ENCODE measurements at regions not wholly inside any gene's neighbourhood (a gene's known extent, or its start where the extent isn't known, plus 50 kb on each side); places are given as distances from the start of the nearest gene placed in this dataset.
A peak's percentile ranks its signal among the peaks of the same experiment; 100 is the strongest.

DNA sequence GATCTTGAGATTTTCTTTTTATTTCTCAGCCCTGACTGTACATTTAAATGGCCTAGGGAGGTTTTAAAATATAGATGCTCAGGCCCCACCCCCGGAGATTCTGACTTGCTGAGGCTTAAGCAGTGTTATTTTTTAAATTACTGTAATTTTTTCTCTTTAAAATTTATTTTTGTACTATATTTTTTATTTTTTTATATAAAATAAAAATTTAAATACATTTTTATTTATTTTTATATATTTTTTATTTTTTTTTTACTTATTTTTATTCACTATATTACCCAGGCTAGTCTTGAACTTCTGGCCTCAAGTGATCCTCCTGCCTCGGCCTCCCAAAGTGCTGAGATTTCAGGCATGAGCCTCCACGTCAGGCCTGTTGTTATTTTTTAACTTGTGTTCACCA is 83.3 kb downstream of the KATNIP start:
- TF ChIP-seq, protein P1, sequence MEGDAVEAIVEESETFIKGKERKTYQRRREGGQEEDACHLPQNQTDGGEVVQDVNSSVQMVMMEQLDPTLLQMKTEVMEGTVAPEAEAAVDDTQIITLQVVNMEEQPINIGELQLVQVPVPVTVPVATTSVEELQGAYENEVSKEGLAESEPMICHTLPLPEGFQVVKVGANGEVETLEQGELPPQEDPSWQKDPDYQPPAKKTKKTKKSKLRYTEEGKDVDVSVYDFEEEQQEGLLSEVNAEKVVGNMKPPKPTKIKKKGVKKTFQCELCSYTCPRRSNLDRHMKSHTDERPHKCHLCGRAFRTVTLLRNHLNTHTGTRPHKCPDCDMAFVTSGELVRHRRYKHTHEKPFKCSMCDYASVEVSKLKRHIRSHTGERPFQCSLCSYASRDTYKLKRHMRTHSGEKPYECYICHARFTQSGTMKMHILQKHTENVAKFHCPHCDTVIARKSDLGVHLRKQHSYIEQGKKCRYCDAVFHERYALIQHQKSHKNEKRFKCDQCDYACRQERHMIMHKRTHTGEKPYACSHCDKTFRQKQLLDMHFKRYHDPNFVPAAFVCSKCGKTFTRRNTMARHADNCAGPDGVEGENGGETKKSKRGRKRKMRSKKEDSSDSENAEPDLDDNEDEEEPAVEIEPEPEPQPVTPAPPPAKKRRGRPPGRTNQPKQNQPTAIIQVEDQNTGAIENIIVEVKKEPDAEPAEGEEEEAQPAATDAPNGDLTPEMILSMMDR (IDR thresholded peaks at IDR 0.05; ENCODE audit: unreplicated experiment), result no peak
- H3K36me3 Mint-ChIP-seq (ENCODE audit: insufficient read depth), result peaks cover 9% of the 10 kb centered on the region
- no peak overlapping the region for H3K27ac Mint-ChIP-seq
- H3K4me1 Mint-ChIP-seq (ENCODE audit: low read depth), result peaks cover 10% of the 10 kb centered on the region
- no peak overlapping the region for H3K4me3 Mint-ChIP-seq (ENCODE audit: low read depth)
- H3K9me3 Mint-ChIP-seq (ENCODE audit: low read depth), result no peaks in the 10 kb centered on the region
- H3K27me3 Mint-ChIP-seq, result no peaks in the 10 kb centered on the region
- no peak for DNase-seq (ENCODE audit: low spot score, unreplicated experiment)

DNA sequence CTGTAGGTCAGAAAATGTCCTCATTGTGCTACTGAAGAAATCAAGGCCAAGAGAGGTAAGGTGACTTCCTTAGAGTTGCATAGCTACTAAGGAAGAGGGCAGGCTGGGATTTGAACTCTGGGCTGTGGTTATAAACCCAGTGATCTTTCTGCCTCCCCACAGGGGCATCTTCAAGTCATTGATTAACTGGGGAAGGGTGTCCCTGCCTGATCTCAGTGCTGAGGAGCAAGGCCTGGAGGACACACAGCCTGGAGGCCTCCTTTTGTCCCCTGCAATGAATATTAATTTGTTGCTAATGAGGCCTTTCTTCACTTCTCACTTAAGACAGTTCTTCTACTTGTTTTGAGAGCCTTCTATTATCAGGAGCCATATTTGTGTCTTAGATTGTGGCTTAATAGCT is 83.8 kb downstream of the KATNIP start:
- Mint-ChIP-seq H3K4me3 (ENCODE audit: low read depth) (no peak overlapping the region), H3K9me3 (ENCODE audit: low read depth) (no peaks in the 10 kb centered on the region), H3K36me3 (ENCODE audit: insufficient read depth) (peaks cover 9% of the 10 kb centered on the region), H3K27me3 (no peaks in the 10 kb centered on the region), H3K27ac (no peak overlapping the region), H3K4me1 (ENCODE audit: low read depth) (peaks cover 5% of the 10 kb centered on the region)
- DNase-seq (ENCODE audit: low spot score, unreplicated experiment), result no peak
- TF ChIP-seq, protein P1 (IDR thresholded peaks at IDR 0.05; ENCODE audit: unreplicated experiment), result no peak

DNA sequence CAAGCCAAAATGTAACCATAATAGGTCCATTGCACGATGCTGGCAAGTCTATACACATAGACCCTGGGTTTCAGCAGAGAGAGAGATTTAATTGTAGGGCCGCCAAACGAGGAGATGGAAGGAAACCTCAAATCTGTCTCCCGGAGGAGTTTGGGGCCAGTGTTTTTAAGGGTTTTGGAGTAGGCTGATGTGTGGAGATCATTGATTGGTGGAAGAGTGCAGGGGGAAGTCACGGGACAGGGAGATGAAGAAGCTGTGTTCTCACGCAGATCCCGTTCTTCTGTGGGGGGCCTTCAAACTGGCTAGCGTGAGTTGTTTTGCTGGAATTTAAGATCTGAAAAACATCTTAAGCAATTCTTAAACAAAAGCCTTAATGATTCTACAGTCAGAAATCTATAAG is 84.8 kb downstream of the KATNIP start:
- TF ChIP-seq, protein P1 (IDR thresholded peaks at IDR 0.05; ENCODE audit: unreplicated experiment), result no peak
- H3K4me1 Mint-ChIP-seq (ENCODE audit: low read depth), result peaks cover 3% of the 10 kb centered on the region
- DNase-seq (ENCODE audit: low spot score, unreplicated experiment), result no peak
- H3K9me3 Mint-ChIP-seq (ENCODE audit: low read depth), result no peaks in the 10 kb centered on the region
- no peaks in the 10 kb centered on the region for H3K27me3 Mint-ChIP-seq
- no peak overlapping the region for H3K27ac Mint-ChIP-seq
- H3K4me3 Mint-ChIP-seq (ENCODE audit: low read depth), result no peak overlapping the region
- H3K36me3 Mint-ChIP-seq (ENCODE audit: insufficient read depth), result peaks cover 7% of the 10 kb centered on the region

DNA sequence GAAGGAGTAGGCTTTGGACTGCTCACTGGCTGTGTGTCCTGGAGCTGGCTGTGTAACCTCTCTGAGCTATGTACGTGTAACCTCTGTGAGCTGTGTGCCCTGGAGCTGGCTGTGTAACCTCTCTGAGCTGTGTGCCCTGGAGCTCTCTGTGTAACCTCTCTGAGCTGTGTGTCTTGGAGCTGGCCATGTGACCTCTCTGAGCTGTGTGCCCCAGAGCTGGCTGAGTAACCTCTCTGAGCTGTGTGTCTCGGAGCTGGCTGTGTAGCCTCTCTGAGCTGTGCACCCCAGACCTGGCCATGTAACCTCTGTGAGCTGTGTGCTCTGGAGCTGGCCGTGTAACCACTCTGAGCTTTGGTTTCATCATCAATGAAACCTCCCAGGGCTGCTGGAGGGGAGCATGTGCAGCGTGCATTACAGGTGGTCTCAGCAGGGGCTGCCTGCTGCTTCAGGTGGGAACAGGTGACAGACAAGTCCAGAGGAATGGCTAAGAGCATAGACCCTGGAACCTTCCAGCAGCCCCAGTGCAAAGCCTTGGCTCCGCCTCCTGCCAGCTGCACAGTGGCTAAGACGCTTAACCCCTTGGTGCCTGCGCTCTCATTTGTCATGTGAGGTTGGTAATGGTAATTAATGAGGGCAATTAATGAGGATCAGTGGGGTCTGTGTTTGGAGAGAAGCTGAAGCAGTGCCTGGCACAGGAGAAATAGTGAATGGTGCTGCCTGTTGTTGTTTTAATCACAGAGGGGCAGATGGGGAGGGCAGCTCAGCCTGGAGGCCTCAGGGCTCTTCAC is 86.7 kb downstream of the KATNIP start:
- DNase-seq (ENCODE audit: low spot score, unreplicated experiment), result no peak
- peaks cover 3% of the 10 kb centered on the region for H3K4me1 Mint-ChIP-seq (ENCODE audit: low read depth)
- H3K27me3 Mint-ChIP-seq, result no peaks in the 10 kb centered on the region
- H3K36me3 Mint-ChIP-seq (ENCODE audit: insufficient read depth), result peaks cover 5% of the 10 kb centered on the region
- H3K27ac Mint-ChIP-seq, result no peak overlapping the region
- TF ChIP-seq, protein P1 (IDR thresholded peaks at IDR 0.05; ENCODE audit: unreplicated experiment), result no peak
- no peak overlapping the region for H3K4me3 Mint-ChIP-seq (ENCODE audit: low read depth)
- H3K9me3 Mint-ChIP-seq (ENCODE audit: low read depth), result no peaks in the 10 kb centered on the region

DNA sequence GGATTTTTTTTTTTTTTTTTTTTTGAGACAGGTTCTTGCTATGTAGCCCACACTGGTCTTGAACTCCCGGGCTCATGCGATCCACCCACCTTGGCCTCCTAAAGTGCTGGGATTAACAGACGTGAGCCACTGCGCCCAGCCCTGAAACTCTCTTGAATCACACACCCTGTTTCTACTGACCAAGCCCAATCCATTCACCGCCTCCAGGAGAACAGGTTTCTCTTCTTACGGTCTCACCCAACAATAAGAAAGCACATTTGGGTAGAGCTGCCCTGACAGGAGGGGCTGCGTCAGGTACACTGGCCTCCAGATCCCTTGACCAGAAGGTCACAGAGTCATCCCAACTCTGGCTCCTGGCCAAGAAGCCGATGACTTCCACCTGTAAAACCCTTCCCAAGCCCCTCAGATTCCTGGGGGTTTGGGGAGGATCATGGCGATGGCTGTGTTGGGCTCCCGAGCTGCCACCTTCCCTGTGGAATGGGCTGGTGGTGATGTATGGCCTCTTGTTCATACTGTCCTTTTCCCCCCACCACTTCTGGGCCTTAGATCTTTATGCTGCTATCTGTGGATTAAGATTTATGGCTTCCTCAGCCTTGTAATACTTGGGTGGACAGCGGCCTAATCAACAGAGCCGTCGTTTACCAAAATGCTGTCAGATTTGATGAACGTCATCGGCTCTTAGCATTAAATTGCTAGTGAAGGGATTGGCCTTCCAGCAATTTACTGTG is 89.1 kb downstream of the KATNIP start:
- no peaks in the 10 kb centered on the region for H3K36me3 Mint-ChIP-seq (ENCODE audit: insufficient read depth)
- TF ChIP-seq, protein P1 (IDR thresholded peaks at IDR 0.05; ENCODE audit: unreplicated experiment), result no peak
- peak overlapping the region; percentile 63 for H3K27ac Mint-ChIP-seq
- H3K4me1 Mint-ChIP-seq (ENCODE audit: low read depth), result peaks cover 3% of the 10 kb centered on the region
- H3K27me3 Mint-ChIP-seq, result no peaks in the 10 kb centered on the region
- H3K9me3 Mint-ChIP-seq (ENCODE audit: low read depth), result no peaks in the 10 kb centered on the region
- no peak overlapping the region for H3K4me3 Mint-ChIP-seq (ENCODE audit: low read depth)
- no peak for DNase-seq (ENCODE audit: low spot score, unreplicated experiment)

Measured in progenitor cell of endocrine pancreas (in vitro differentiated cells).